ENCODE measurements at regions not wholly inside any gene's neighbourhood (a gene's known extent, or its start where the extent isn't known, plus 50 kb on each side); places are given as distances from the start of the nearest gene placed in this dataset.
A peak's percentile ranks its signal among the peaks of the same experiment; 100 is the strongest.

- TF ChIP-seq ZNF398 (CRISPR knock-in tag; IDR thresholded peaks at IDR 0.05) (no peak), PHB2 (IDR thresholded peaks at IDR 0.05; ENCODE audit: low read depth) (no peak), ZNF224 (CRISPR knock-in tag; IDR thresholded peaks at IDR 0.05) (no peak), TEAD2 (tag; IDR thresholded peaks at IDR 0.05) (no peak), ZNF24 (IDR thresholded peaks at IDR 0.05) (peak; percentile 90), U2AF1 (optimal IDR thresholded peaks at IDR 0.05; ENCODE audit: low read depth, low read length) (no peak)
These were observed 110.5 kb upstream of the CPEB4 start (continued) for GRCh38 chr5:173777674-173778073.

GRCh38 chr5:173778152-173778782 is 109.9 kb upstream of the CPEB4 start:
- no peaks in the 10 kb centered on the region for H3K27me3 ChIP-seq (ENCODE audit: control insufficient read depth in 2 of 2, insufficient read depth in 2 of 2, low read length in 2 of 2)
- H4K20me1 ChIP-seq (replicated peaks; ENCODE audit: control insufficient read depth, insufficient read depth, low read length) = no peaks in the 10 kb centered on the region
- H3K79me2 ChIP-seq (ENCODE audit: control insufficient read depth, insufficient read depth, low read length) = no peaks in the 10 kb centered on the region
- FAIRE-seq = no peak
- peaks cover 2% of the 10 kb centered on the region for H3K9me1 ChIP-seq (ENCODE audit: control insufficient read depth, insufficient read depth, low read length)
- no peak overlapping the region for H3K4me3 ChIP-seq
- CTCF ChIA-PET (ENCODE audit: low intra/inter-chr PET ratio) = no interaction called here
- H3K4me1 ChIP-seq (replicated peaks in 1 of 2; ENCODE audit: control insufficient read depth in 2 of 2, insufficient read depth in 2 of 2, low read length in 2 of 2) = peaks cover 15 to 48% of the 10 kb centered on the region in 2 experiments
- POLR2A ChIA-PET = interaction anchor here (0.6 to 1.4 kb wide), 3 partner anchors 10 to 16 kb away, joined by 3 to 4 read pairs (median 3); no protein-coding TSS in a partner anchor
- DNase-seq (ENCODE audit: extremely low read depth in 1 of 4, low spot score in 3 of 4) = no peak
- H3K4me2 ChIP-seq (ENCODE audit: insufficient read depth, low read length) = peak overlapping the region; percentile 69
- H3K27ac ChIP-seq (ENCODE audit: extremely low read depth, low read depth, low read length) = peak overlapping the region; percentile 77
- in situ Hi-C loops (cut with MboI) = no loop called here
- H3K9ac ChIP-seq (ENCODE audit: insufficient read depth in 1 of 2, low read depth in 2 of 2, low read length in 2 of 2) = peak overlapping the region in 1 of 2 experiments; percentile 45; a peak in 2 of 4 replicates
- ATAC-seq = no peak
- H3K36me3 ChIP-seq (ENCODE audit: control insufficient read depth, insufficient read depth, low read length) = no peaks in the 10 kb centered on the region
- BruUV-seq (replicated peaks) = no TSS peak
- peak overlapping the region; percentile 95 for H2AFZ ChIP-seq (ENCODE audit: low read depth, low read length)
- intact Hi-C loops (cut with micrococcal nuclease) = no loop called here
- 17% methylated on average over 6 of the region's 6 CpGs for WGBS (ENCODE audit: insufficient coverage, low coverage, missing lambda C conversion rate)
- H3K9me3 ChIP-seq (replicated peaks; ENCODE audit: control insufficient read depth, insufficient read depth, low read depth, low read length) = no peaks in the 10 kb centered on the region
- TF ChIP-seq ZNF280A (IDR thresholded peaks at IDR 0.05; ENCODE audit: low read depth, partially characterized antibody) (no peak), HDGF (IDR thresholded peaks at IDR 0.05) (no peak), NCOA4 (IDR thresholded peaks at IDR 0.05; ENCODE audit: partially characterized antibody) (no peak), NR0B1 (IDR thresholded peaks at IDR 0.05; ENCODE audit: partially characterized antibody) (no peak), ZNF316 (IDR thresholded peaks at IDR 0.05) (0 out of 2 replicates have a peak, but pooled peaks have one; percentile 1), HEY1 (CRISPR knock-in tag; IDR thresholded peaks at IDR 0.05; ENCODE audit: borderline replicate concordance) (no peak), SIN3A (IDR thresholded peaks at IDR 0.05; ENCODE audit: borderline replicate concordance in 2 of 2, control insufficient read depth in 1 of 2, low read depth in 2 of 2, low read length in 2 of 2) (no peak), ZBTB7A (IDR thresholded peaks at IDR 0.05; ENCODE audit: borderline replicate concordance, control insufficient read depth, low read depth, low read length) (no peak), ZNF134 (CRISPR knock-in tag; conservative IDR thresholded peaks at IDR 0.05) (peak; percentile 47; the same call in 1 of the 2 replicates), GATA2 (CRISPR knock-in tag; IDR thresholded peaks at IDR 0.05) (no peak), HIVEP1 (CRISPR knock-in tag; IDR thresholded peaks at IDR 0.05) (peak; percentile 11; the same call in 1 of the 2 replicates), PRPF4 (IDR thresholded peaks at IDR 0.05; ENCODE audit: insufficient read depth, low read depth, low read length, poor library complexity, severe bottlenecking) (no peak)

Data from K562 (cell line).